ENCODE measurements at regions not wholly inside any gene's neighbourhood (a gene's known extent, or its start where the extent isn't known, plus 50 kb on each side); places are given as distances from the start of the nearest gene placed in this dataset.

- no peak for TF ChIP-seq CTCF (IDR thresholded peaks at IDR 0.05; ENCODE audit: low read depth, low read length)
- POLR2A ChIA-PET: no interaction called here
- Histone ChIP-seq H3K9me3 (ENCODE audit: control insufficient read depth, insufficient read depth, low read length) (no peaks in the 10 kb centered on the region), H3K27me3 (ENCODE audit: control insufficient read depth, insufficient read depth, low read length) (no peaks in the 10 kb centered on the region), H3K4me3 (ENCODE audit: low read depth, low read length) (no peak overlapping the region), H3K27ac (ENCODE audit: low read depth, low read length) (no peak overlapping the region)
- CTCF ChIA-PET: no interaction called here
- no peak for DNase-seq (ENCODE audit: low read depth, low spot score)
Observed at GRCh38 chr2:52445686-52446085, 1321.9 kb upstream of the CHAC2 start.

GRCh38 chr2:52431352-52431760 is 1336.2 kb upstream of the CHAC2 start:
- no peak for DNase-seq (ENCODE audit: low read depth, low spot score)
- no peak for TF ChIP-seq CTCF (IDR thresholded peaks at IDR 0.05; ENCODE audit: low read depth, low read length)
- POLR2A ChIA-PET: no interaction called here
- Histone ChIP-seq H3K27me3 (ENCODE audit: control insufficient read depth, insufficient read depth, low read length) (no peaks in the 10 kb centered on the region), H3K9me3 (ENCODE audit: control insufficient read depth, insufficient read depth, low read length) (peaks cover 3% of the 10 kb centered on the region; the same call in 1 of the 2 replicates), H3K4me3 (ENCODE audit: low read depth, low read length) (no peak overlapping the region), H3K27ac (ENCODE audit: low read depth, low read length) (no peak overlapping the region)
- CTCF ChIA-PET: no interaction called here

GRCh38 chr2:52429740-52430139 is 1337.9 kb upstream of the CHAC2 start:
- Histone ChIP-seq H3K27ac (ENCODE audit: low read depth, low read length) (no peak overlapping the region), H3K4me3 (ENCODE audit: low read depth, low read length) (no peak overlapping the region), H3K9me3 (ENCODE audit: control insufficient read depth, insufficient read depth, low read length) (peaks cover 3% of the 10 kb centered on the region; the same call in 1 of the 2 replicates), H3K27me3 (ENCODE audit: control insufficient read depth, insufficient read depth, low read length) (no peaks in the 10 kb centered on the region)
- ChIA-PET CTCF (no interaction called here), POLR2A (no interaction called here)
- no peak for DNase-seq (ENCODE audit: low read depth, low spot score)
- no peak for TF ChIP-seq CTCF (IDR thresholded peaks at IDR 0.05; ENCODE audit: low read depth, low read length)

GRCh38 chr2:52429171-52429570 is 1338.4 kb upstream of the CHAC2 start:
- Histone ChIP-seq H3K27ac (ENCODE audit: low read depth, low read length) (no peak overlapping the region), H3K27me3 (ENCODE audit: control insufficient read depth, insufficient read depth, low read length) (no peaks in the 10 kb centered on the region), H3K4me3 (ENCODE audit: low read depth, low read length) (no peak overlapping the region), H3K9me3 (ENCODE audit: control insufficient read depth, insufficient read depth, low read length) (peaks cover 3% of the 10 kb centered on the region; the same call in 1 of the 2 replicates)
- no peak for DNase-seq (ENCODE audit: low read depth, low spot score)
- TF ChIP-seq CTCF (IDR thresholded peaks at IDR 0.05; ENCODE audit: low read depth, low read length): no peak
- CTCF ChIA-PET: no interaction called here
- POLR2A ChIA-PET: no interaction called here

- CTCF ChIA-PET: no interaction called here
Observed at GRCh38 chr2:52428224-52428623, 1339.4 kb upstream of the CHAC2 start.

More at GRCh38 chr2:52428224-52428623, 1339.4 kb upstream of the CHAC2 start:
- no peak for TF ChIP-seq CTCF (IDR thresholded peaks at IDR 0.05; ENCODE audit: low read depth, low read length)
- POLR2A ChIA-PET: no interaction called here
- no peak for DNase-seq (ENCODE audit: low read depth, low spot score)
- Histone ChIP-seq H3K9me3 (ENCODE audit: control insufficient read depth, insufficient read depth, low read length) (peaks cover 3% of the 10 kb centered on the region; the same call in 1 of the 2 replicates), H3K27ac (ENCODE audit: low read depth, low read length) (no peak overlapping the region), H3K4me3 (ENCODE audit: low read depth, low read length) (no peak overlapping the region), H3K27me3 (ENCODE audit: control insufficient read depth, insufficient read depth, low read length) (no peaks in the 10 kb centered on the region)

Measured in AG04450 (cell line).